Thymus (tissue), 11 donors: ENCODE measurements at regions not wholly inside any gene's neighbourhood (a gene's known extent, or its start where the extent isn't known, plus 50 kb on each side); places are given as distances from the start of the nearest gene placed in this dataset.

ENCODE experiments used
- DNase-seq, 9 donors: peaks; one replicate each; pipeline ENCODE4 v3.0.0-alpha.2; 2013; ENCODE audit warnings: low spot score in 9 of 9, low read depth in 6 of 9, missing footprints in 1 of 9
- H3K27ac ChIP-seq, 2 donors: one replicate each; pipeline ENCODE4 v1.5.1; 2013; ENCODE audit warnings: control low read depth in 1 of 2, low read depth in 1 of 2, low read length in 1 of 2, mild to moderate bottlenecking in 1 of 2, moderate library complexity in 1 of 2
- H3K27me3 ChIP-seq, 2 donors: one replicate each; pipeline ENCODE4 v1.5.1; 2013; ENCODE audit warnings: low read length in 1 of 2; ENCODE audit not compliant: control insufficient read depth in 2 of 2, insufficient read depth in 1 of 2
- H3K36me3 ChIP-seq, 2 donors: one replicate each; pipeline ENCODE4 v1.5.1; 2013; ENCODE audit warnings: low read length in 1 of 2, mild to moderate bottlenecking in 1 of 2, moderate library complexity in 1 of 2; ENCODE audit not compliant: control insufficient read depth in 2 of 2, insufficient read depth in 2 of 2
- H3K4me1 ChIP-seq, 2 donors: one replicate each; pipeline ENCODE4 v1.5.1; 2013; ENCODE audit warnings: low read length in 2 of 2; ENCODE audit not compliant: control insufficient read depth in 2 of 2, insufficient read depth in 2 of 2
- H3K4me3 ChIP-seq, 2 donors: one replicate each; pipeline ENCODE4 v1.5.1; 2013; ENCODE audit warnings: low read length in 2 of 2, control low read depth in 1 of 2, mild to moderate bottlenecking in 1 of 2
- H3K9me3 ChIP-seq, 2 donors: one replicate each; pipeline ENCODE4 v1.5.1; 2013; ENCODE audit warnings: low read length in 1 of 2, mild to moderate bottlenecking in 1 of 2; ENCODE audit not compliant: control insufficient read depth in 2 of 2, insufficient read depth in 1 of 2
- WGBS: extraction: QIAGEN DNeasy Blood & Tissue Kit; methylation state at CpG from one replicate; pipeline ENCODE4 v1.1.7; 2013; 5-methylcytosine and 5-hydroxymethylcytosine counted together
- donor health status: healthy.

GRCh38 chr5:113823696-113824095, 310.2 kb downstream of the YTHDC2 start:
- Histone ChIP-seq H3K4me3 (no peak overlapping the region), H3K27me3 (no peaks in the 10 kb centered on the region), H3K27ac (no peak overlapping the region), H3K9me3 (no peaks in the 10 kb centered on the region), H3K36me3 (no peaks in the 10 kb centered on the region), H3K4me1 (no peaks in the 10 kb centered on the region)
- WGBS, result 86% methylated on average over 3 of the region's 3 CpGs
- no peak for DNase-seq

GRCh38 chr5:113824307-113824706, 310.8 kb downstream of the YTHDC2 start:
- Histone ChIP-seq H3K9me3 (no peaks in the 10 kb centered on the region), H3K27me3 (no peaks in the 10 kb centered on the region), H3K36me3 (no peaks in the 10 kb centered on the region), H3K4me3 (no peak overlapping the region), H3K27ac (no peak overlapping the region), H3K4me1 (no peaks in the 10 kb centered on the region)
- WGBS, result 59% methylated on average over 2 of the region's 2 CpGs
- no peak for DNase-seq

- Histone ChIP-seq H3K27me3 (no peaks in the 10 kb centered on the region), H3K9me3 (no peaks in the 10 kb centered on the region), H3K4me1 (no peaks in the 10 kb centered on the region), H3K27ac (no peak overlapping the region), H3K36me3 (no peaks in the 10 kb centered on the region), H3K4me3 (no peak overlapping the region)
- no peak for DNase-seq
These were observed 311.7 kb downstream of the YTHDC2 start for GRCh38 chr5:113825176-113825575.

- no peaks in the 10 kb centered on the region for H3K36me3 ChIP-seq
- H3K27me3 ChIP-seq, result no peaks in the 10 kb centered on the region
- H3K9me3 ChIP-seq, result no peaks in the 10 kb centered on the region
- no peak overlapping the region for H3K27ac ChIP-seq
- WGBS, result 88% methylated on average over 5 of the region's 5 CpGs
- no peaks in the 10 kb centered on the region for H3K4me1 ChIP-seq
- no peak for DNase-seq
- H3K4me3 ChIP-seq, result no peak overlapping the region
These were observed 333.4 kb downstream of the YTHDC2 start for GRCh38 chr5:113846941-113847340.

- H3K27me3 ChIP-seq, result no peaks in the 10 kb centered on the region
- DNase-seq, result no peak
- no peak overlapping the region for H3K27ac ChIP-seq
- H3K4me1 ChIP-seq, result no peaks in the 10 kb centered on the region
- no peak overlapping the region for H3K4me3 ChIP-seq
- H3K36me3 ChIP-seq, result no peaks in the 10 kb centered on the region
- H3K9me3 ChIP-seq, result peaks cover 0 to 3% of the 10 kb centered on the region in 2 donors
These were observed 350.9 kb downstream of the YTHDC2 start for GRCh38 chr5:113864437-113864836.

GRCh38 chr5:113866763-113867162, 353.3 kb downstream of the YTHDC2 start:
- Histone ChIP-seq H3K9me3 (no peaks in the 10 kb centered on the region), H3K4me3 (no peak overlapping the region), H3K27me3 (no peaks in the 10 kb centered on the region), H3K4me1 (no peaks in the 10 kb centered on the region), H3K27ac (no peak overlapping the region), H3K36me3 (no peaks in the 10 kb centered on the region)
- peak in 1 of 9 donors; percentile 8 for DNase-seq

GRCh38 chr5:113869611-113870010, 356.1 kb downstream of the YTHDC2 start:
- no peaks in the 10 kb centered on the region for H3K9me3 ChIP-seq
- no peak for DNase-seq
- H3K27ac ChIP-seq, result no peak overlapping the region
- H3K36me3 ChIP-seq, result no peaks in the 10 kb centered on the region
- H3K4me1 ChIP-seq, result no peaks in the 10 kb centered on the region
- no peaks in the 10 kb centered on the region for H3K27me3 ChIP-seq
- WGBS, result 96% methylated on average over 3 of the region's 3 CpGs
- H3K4me3 ChIP-seq, result no peak overlapping the region

- 67% methylated on average over 4 of the region's 4 CpGs for WGBS
- no peak for DNase-seq
- no peaks in the 10 kb centered on the region for H3K36me3 ChIP-seq
- H3K4me3 ChIP-seq, result no peak overlapping the region
- no peak overlapping the region for H3K27ac ChIP-seq
- no peaks in the 10 kb centered on the region for H3K27me3 ChIP-seq
- no peaks in the 10 kb centered on the region for H3K9me3 ChIP-seq
- H3K4me1 ChIP-seq, result no peaks in the 10 kb centered on the region
These were observed 358.5 kb downstream of the YTHDC2 start for GRCh38 chr5:113871972-113872371.

GRCh38 chr5:113875096-113875495, 361.6 kb downstream of the YTHDC2 start:
- H3K27me3 ChIP-seq, result no peaks in the 10 kb centered on the region
- H3K4me3 ChIP-seq, result no peak overlapping the region
- no peaks in the 10 kb centered on the region for H3K9me3 ChIP-seq
- H3K4me1 ChIP-seq, result no peaks in the 10 kb centered on the region
- 68% methylated on average over 2 of the region's 2 CpGs for WGBS
- no peaks in the 10 kb centered on the region for H3K36me3 ChIP-seq
- H3K27ac ChIP-seq, result no peak overlapping the region
- DNase-seq, result no peak

- WGBS, result 95% methylated on average over 4 of the region's 4 CpGs
- Histone ChIP-seq H3K4me1 (no peaks in the 10 kb centered on the region), H3K36me3 (no peaks in the 10 kb centered on the region), H3K27me3 (no peaks in the 10 kb centered on the region), H3K4me3 (no peak overlapping the region), H3K27ac (no peak overlapping the region), H3K9me3 (no peaks in the 10 kb centered on the region)
- DNase-seq, result no peak
These were observed 378.0 kb downstream of the YTHDC2 start for GRCh38 chr5:113891491-113891890.
